ENCODE measurements at regions not wholly inside any gene's neighbourhood (a gene's known extent, or its start where the extent isn't known, plus 50 kb on each side); places are given as distances from the start of the nearest gene placed in this dataset.
"Not testable (repeated sequence)": the region's sequence is repeated elsewhere in the genome, so short reads cannot be mapped to it uniquely, and the experiment has no call there.

DNA sequence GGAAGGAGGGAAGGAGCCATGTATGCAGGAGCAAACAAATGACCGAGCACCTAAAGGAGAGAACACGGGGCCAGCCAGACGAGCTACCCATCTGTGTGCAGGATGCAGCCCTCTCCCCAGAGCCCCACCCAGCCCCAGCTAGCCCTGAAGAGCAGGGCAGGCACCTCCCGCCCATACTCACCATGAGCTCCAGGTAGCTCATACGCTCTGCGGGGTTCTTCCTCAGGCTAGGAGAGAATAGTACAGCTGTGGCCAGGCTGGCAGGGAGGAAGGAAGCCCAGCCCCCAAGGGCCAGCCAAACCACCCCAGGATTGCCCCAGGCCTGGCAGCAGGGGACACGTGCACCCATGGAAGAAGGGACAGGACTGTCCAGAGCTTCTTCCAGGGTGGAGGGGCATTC is 81.9 kb downstream of the KCNJ18 start:
- Histone ChIP-seq H3K27ac (ENCODE audit: low read depth, low read length, poor library complexity, severe bottlenecking) (no peak overlapping the region), H3K9me3 (ENCODE audit: low read depth, low read length, poor library complexity, severe bottlenecking) (no peaks in the 10 kb centered on the region), H3K36me3 (ENCODE audit: insufficient read depth, low read length, poor library complexity, severe bottlenecking) (no peaks in the 10 kb centered on the region), H3K4me3 (ENCODE audit: low read depth, low read length, poor library complexity, severe bottlenecking) (no peak overlapping the region), H3K4me1 (ENCODE audit: insufficient read depth, low read length, poor library complexity, severe bottlenecking) (no peaks in the 10 kb centered on the region), H3K27me3 (replicated peaks; ENCODE audit: insufficient read depth, low read depth, low read length, poor library complexity) (no peaks in the 10 kb centered on the region)
- ChIA-PET POLR2A (ENCODE audit: low non-redundant PET) (no interaction called here), CTCF (no interaction called here)
- intact Hi-C loops (cut with micrococcal nuclease; ENCODE audit: unreplicated experiment): no loop called here
- BruUV-seq (replicated peaks): no TSS peak
- no peak for DNase-seq (ENCODE audit: low spot score)
- TF ChIP-seq EZH2 (IDR thresholded peaks at IDR 0.05; ENCODE audit: borderline replicate concordance, low read depth, low read length, poor library complexity, severe bottlenecking) (no peak), CTCF (conservative IDR thresholded peaks at IDR 0.05; ENCODE audit: low read depth, low read length) (no peak)

DNA sequence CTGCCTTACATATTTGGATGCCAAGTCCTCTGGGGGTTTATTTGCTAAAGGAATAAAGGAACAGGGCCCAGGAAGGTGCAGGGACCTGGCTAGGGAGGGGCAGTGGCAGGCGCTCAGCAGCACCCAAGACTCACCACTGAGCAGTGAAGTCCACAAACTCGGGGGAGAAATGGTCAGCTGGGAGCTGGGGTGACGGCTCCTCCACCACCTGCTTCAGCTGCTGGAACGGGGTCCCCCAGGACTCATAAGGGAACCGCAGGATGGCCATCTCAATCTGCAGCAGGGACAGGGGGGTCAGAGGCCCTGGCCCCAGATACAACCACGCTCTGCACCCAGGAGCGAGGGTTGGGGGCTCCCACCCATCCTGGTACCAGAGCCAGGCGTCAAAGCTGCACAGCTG is 83.2 kb downstream of the KCNJ18 start:
- H3K4me1 ChIP-seq (ENCODE audit: insufficient read depth, low read length, poor library complexity, severe bottlenecking); BruUV-seq (replicated peaks); CTCF ChIA-PET; H3K27me3 ChIP-seq (replicated peaks; ENCODE audit: insufficient read depth, low read depth, low read length, poor library complexity); H3K9me3 ChIP-seq (ENCODE audit: low read depth, low read length, poor library complexity, severe bottlenecking); DNase-seq (ENCODE audit: low spot score); H3K27ac ChIP-seq (ENCODE audit: low read depth, low read length, poor library complexity, severe bottlenecking); H3K4me3 ChIP-seq (ENCODE audit: low read depth, low read length, poor library complexity, severe bottlenecking); H3K36me3 ChIP-seq (ENCODE audit: insufficient read depth, low read length, poor library complexity, severe bottlenecking); POLR2A ChIA-PET (ENCODE audit: low non-redundant PET); intact Hi-C loops (cut with micrococcal nuclease; ENCODE audit: unreplicated experiment): not testable (repeated sequence)

DNA sequence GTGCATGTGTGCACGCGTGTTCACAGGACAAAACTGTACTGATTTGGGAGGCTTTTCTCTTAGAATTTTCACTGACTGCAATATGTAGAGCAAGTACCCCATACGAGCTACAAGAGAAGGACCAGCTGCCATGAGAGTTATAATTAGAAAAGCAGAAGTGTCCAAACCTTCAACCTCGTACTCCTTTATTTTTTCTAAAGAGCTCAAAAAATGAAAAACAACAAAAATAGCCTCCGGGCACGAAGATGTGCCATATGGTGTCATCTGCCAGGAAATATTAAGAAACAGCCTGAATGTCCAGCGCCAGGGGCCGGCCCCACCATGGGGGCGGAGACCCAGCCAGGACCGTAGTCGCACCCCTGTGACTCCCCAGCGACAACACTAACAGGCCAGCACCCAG is 84.6 kb downstream of the KCNJ18 start:
- BruUV-seq (replicated peaks); H3K9me3 ChIP-seq (ENCODE audit: low read depth, low read length, poor library complexity, severe bottlenecking); DNase-seq (ENCODE audit: low spot score); H3K27ac ChIP-seq (ENCODE audit: low read depth, low read length, poor library complexity, severe bottlenecking); CTCF ChIA-PET; POLR2A ChIA-PET (ENCODE audit: low non-redundant PET); intact Hi-C loops (cut with micrococcal nuclease; ENCODE audit: unreplicated experiment); H3K36me3 ChIP-seq (ENCODE audit: insufficient read depth, low read length, poor library complexity, severe bottlenecking); H3K4me1 ChIP-seq (ENCODE audit: insufficient read depth, low read length, poor library complexity, severe bottlenecking); H3K4me3 ChIP-seq (ENCODE audit: low read depth, low read length, poor library complexity, severe bottlenecking); H3K27me3 ChIP-seq (replicated peaks; ENCODE audit: insufficient read depth, low read depth, low read length, poor library complexity): not testable (repeated sequence)

DNA sequence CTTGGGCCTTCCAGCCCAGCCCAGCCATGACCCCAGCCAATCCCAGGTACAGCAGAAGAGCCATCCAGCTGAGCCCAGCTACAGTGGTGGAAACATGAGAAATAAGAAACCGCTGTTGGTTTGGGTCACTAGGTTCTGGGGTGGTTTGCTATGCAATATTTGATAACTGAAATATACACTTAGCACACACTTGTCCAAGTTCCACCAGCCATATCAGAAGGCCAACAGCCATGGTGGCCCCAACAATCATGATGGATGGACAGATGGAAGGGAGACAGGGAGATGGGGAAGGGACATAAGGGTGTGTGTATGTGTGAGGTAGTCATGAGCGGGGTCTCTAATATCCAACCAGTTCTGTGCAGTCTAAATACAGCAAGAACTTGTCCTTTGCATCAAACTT is 86.5 kb downstream of the KCNJ18 start:
- intact Hi-C loops (cut with micrococcal nuclease; ENCODE audit: unreplicated experiment); H3K27ac ChIP-seq (ENCODE audit: low read depth, low read length, poor library complexity, severe bottlenecking); H3K4me3 ChIP-seq (ENCODE audit: low read depth, low read length, poor library complexity, severe bottlenecking); H3K27me3 ChIP-seq (replicated peaks; ENCODE audit: insufficient read depth, low read depth, low read length, poor library complexity); H3K36me3 ChIP-seq (ENCODE audit: insufficient read depth, low read length, poor library complexity, severe bottlenecking); POLR2A ChIA-PET (ENCODE audit: low non-redundant PET); CTCF ChIA-PET; H3K9me3 ChIP-seq (ENCODE audit: low read depth, low read length, poor library complexity, severe bottlenecking); DNase-seq (ENCODE audit: low spot score); H3K4me1 ChIP-seq (ENCODE audit: insufficient read depth, low read length, poor library complexity, severe bottlenecking); BruUV-seq (replicated peaks): not testable (repeated sequence)

DNA sequence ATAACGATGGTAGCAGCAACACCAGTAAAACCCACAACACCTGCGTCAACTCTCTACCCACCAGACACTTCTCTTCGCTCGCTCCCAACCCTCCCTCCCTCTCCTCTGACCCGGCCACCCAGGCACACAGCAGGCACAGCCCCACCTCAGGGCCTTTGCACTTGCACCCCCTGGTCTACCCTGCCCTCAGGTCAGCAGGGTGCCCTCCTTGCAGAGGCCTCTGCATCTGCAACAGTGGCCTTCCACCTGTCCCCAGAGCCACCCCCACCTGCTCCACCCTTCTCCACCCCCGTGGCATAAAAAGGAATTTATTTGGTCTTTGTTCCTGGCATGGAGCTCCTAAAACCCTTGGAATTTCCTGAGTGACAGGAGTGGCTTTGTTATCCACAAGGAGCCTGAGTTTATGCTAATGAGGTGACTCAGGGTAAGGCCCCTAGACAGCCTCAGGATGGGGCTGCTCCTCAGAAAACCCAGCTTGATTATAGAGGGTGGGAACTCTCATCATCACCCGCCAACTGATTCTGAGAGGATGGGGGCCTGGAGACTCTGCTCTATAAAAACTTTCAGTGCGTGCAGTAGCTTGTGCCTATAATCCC is 88.1 kb downstream of the KCNJ18 start:
- POLR2A ChIA-PET (ENCODE audit: low non-redundant PET); CTCF ChIA-PET; H3K36me3 ChIP-seq (ENCODE audit: insufficient read depth, low read length, poor library complexity, severe bottlenecking); DNase-seq (ENCODE audit: low spot score); BruUV-seq (replicated peaks); H3K27me3 ChIP-seq (replicated peaks; ENCODE audit: insufficient read depth, low read depth, low read length, poor library complexity); H3K27ac ChIP-seq (ENCODE audit: low read depth, low read length, poor library complexity, severe bottlenecking); H3K4me3 ChIP-seq (ENCODE audit: low read depth, low read length, poor library complexity, severe bottlenecking); intact Hi-C loops (cut with micrococcal nuclease; ENCODE audit: unreplicated experiment); H3K9me3 ChIP-seq (ENCODE audit: low read depth, low read length, poor library complexity, severe bottlenecking); H3K4me1 ChIP-seq (ENCODE audit: insufficient read depth, low read length, poor library complexity, severe bottlenecking): not testable (repeated sequence)

- H3K27ac ChIP-seq (ENCODE audit: low read depth, low read length, poor library complexity, severe bottlenecking); H3K9me3 ChIP-seq (ENCODE audit: low read depth, low read length, poor library complexity, severe bottlenecking); H3K4me1 ChIP-seq (ENCODE audit: insufficient read depth, low read length, poor library complexity, severe bottlenecking); intact Hi-C loops (cut with micrococcal nuclease; ENCODE audit: unreplicated experiment); POLR2A ChIA-PET (ENCODE audit: low non-redundant PET); BruUV-seq (replicated peaks); DNase-seq (ENCODE audit: low spot score); H3K36me3 ChIP-seq (ENCODE audit: insufficient read depth, low read length, poor library complexity, severe bottlenecking); CTCF ChIA-PET; H3K27me3 ChIP-seq (replicated peaks; ENCODE audit: insufficient read depth, low read depth, low read length, poor library complexity); H3K4me3 ChIP-seq (ENCODE audit: low read depth, low read length, poor library complexity, severe bottlenecking): not testable (repeated sequence)
Observed at GRCh38 chr17:21780919-21781665, 88.8 kb downstream of the KCNJ18 start.

DNA sequence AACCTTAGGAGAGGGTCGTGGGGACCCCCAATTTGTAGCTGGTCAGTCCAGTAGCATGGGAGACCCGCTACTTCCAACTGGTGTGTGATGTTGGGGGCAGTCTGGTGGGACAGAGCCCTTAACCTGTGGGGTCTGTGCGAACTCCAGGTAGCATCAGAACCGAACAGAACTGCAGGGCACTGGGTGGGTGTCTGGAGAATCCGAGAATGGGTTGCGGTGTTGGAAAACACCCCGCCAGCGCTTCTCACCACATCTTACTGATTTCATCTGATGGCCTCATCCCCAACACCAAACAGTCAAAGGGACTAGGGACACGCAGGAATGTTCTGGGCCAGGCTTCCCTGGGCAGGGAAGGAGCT is 89.3 kb downstream of the KCNJ18 start:
- H3K27me3 ChIP-seq (replicated peaks; ENCODE audit: insufficient read depth, low read depth, low read length, poor library complexity); H3K36me3 ChIP-seq (ENCODE audit: insufficient read depth, low read length, poor library complexity, severe bottlenecking); intact Hi-C loops (cut with micrococcal nuclease; ENCODE audit: unreplicated experiment); H3K9me3 ChIP-seq (ENCODE audit: low read depth, low read length, poor library complexity, severe bottlenecking); H3K4me1 ChIP-seq (ENCODE audit: insufficient read depth, low read length, poor library complexity, severe bottlenecking); BruUV-seq (replicated peaks); H3K27ac ChIP-seq (ENCODE audit: low read depth, low read length, poor library complexity, severe bottlenecking); DNase-seq (ENCODE audit: low spot score); H3K4me3 ChIP-seq (ENCODE audit: low read depth, low read length, poor library complexity, severe bottlenecking); POLR2A ChIA-PET (ENCODE audit: low non-redundant PET); CTCF ChIA-PET: not testable (repeated sequence)
